Spinal cord (tissue), 9 donors: ENCODE measurements at regions not wholly inside any gene's neighbourhood (a gene's known extent, or its start where the extent isn't known, plus 50 kb on each side); places are given as distances from the start of the nearest gene placed in this dataset.

ENCODE experiments used
- DNase-seq, 6 donors: peaks; one replicate each; pipeline versions ENCODE4 v3.0.0 to v3.0.0-alpha.2; 2013 to 2015; ENCODE audit warnings: low spot score in 6 of 6, low read depth in 4 of 6
- H3K27ac ChIP-seq: one replicate; pipeline ENCODE4 v1.5.1; 2013; ENCODE audit warnings: low read depth, low read length, control low read depth
- H3K27me3 ChIP-seq: one replicate; pipeline ENCODE4 v1.6.1; 2013; ENCODE audit warnings: low read length; ENCODE audit not compliant: control insufficient read depth, insufficient read depth
- H3K36me3 ChIP-seq: one replicate; pipeline ENCODE4 v1.6.1; 2013; ENCODE audit warnings: low read length; ENCODE audit not compliant: control insufficient read depth, insufficient read depth
- H3K4me1 ChIP-seq: one replicate; pipeline ENCODE4 v1.6.1; 2013; ENCODE audit warnings: low read length; ENCODE audit not compliant: control insufficient read depth, insufficient read depth
- H3K4me3 ChIP-seq: one replicate; pipeline ENCODE4 v1.5.1; 2013; ENCODE audit warnings: low read depth, low read length, control low read depth
- H3K9me3 ChIP-seq: one replicate; pipeline ENCODE4 v1.6.1; 2013; ENCODE audit warnings: low read length; ENCODE audit not compliant: control insufficient read depth, insufficient read depth
- WGBS: methylation state at CpG from one replicate; pipeline ENCODE4 v1.1.5; 2013; ENCODE audit warnings: missing lambda C conversion rate; ENCODE audit not compliant: insufficient coverage; 5-methylcytosine and 5-hydroxymethylcytosine counted together
- donor health status: healthy.

DNA sequence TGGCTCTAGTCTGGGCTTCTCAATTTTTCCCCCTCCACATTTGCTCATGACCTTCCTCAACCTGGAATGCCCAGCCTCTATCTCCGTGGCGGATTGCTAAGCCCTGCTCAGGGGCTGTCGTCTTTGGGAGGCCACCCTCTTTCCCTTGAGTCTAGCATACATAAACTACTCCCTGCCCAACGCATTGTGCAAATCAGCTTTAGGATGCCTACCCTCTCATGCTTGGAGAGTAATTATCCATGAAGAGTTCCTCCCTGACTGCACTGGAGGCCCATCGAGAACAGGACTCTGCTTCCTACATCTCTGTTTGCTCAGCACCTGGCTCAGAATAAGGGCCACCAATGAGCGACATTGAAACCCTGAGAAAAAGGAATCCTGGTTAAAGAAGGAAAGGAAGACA lies 53.7 kb upstream of the NPAS2 start:
- no peaks in the 10 kb centered on the region for H3K27me3 ChIP-seq
- H3K4me3 ChIP-seq: no peak overlapping the region
- no peak overlapping the region for H3K27ac ChIP-seq
- no peak for DNase-seq
- no peaks in the 10 kb centered on the region for H3K9me3 ChIP-seq
- H3K4me1 ChIP-seq: peaks cover 9% of the 10 kb centered on the region
- WGBS: 96% methylated on average over 5 of the region's 6 CpGs
- no peaks in the 10 kb centered on the region for H3K36me3 ChIP-seq

DNA sequence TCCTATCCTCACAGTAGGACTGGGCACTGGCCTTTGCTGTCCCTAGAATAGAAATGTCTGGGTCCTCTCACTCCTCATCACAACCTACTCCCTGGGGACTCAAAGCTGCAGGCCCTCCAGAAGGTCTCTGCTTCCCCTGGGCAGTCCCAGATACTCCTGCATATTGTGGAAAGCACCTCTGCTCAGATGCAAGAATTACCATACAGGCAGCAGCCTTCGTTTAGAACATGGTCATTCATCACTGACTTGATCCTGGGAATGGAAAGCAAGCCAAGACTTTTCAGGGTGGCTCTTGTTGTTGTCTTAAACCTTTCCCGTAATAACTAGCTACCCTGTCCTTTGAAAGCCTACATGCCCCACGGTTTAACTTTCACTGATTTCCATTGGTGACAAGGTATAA lies 53.1 kb upstream of the NPAS2 start:
- no peaks in the 10 kb centered on the region for H3K9me3 ChIP-seq
- DNase-seq: peak in 2 of 6 donors; percentile 12 to 26
- no peak overlapping the region for H3K4me3 ChIP-seq
- H3K4me1 ChIP-seq: peaks cover 9% of the 10 kb centered on the region
- 16% methylated on average over 2 of the region's 3 CpGs for WGBS
- H3K27ac ChIP-seq: no peak overlapping the region
- H3K36me3 ChIP-seq: no peaks in the 10 kb centered on the region
- no peaks in the 10 kb centered on the region for H3K27me3 ChIP-seq

GRCh38 chr2:100767224-100767653 lies 52.7 kb upstream of the NPAS2 start:
- Histone ChIP-seq H3K27ac (no peak overlapping the region), H3K4me1 (peaks cover 9% of the 10 kb centered on the region), H3K9me3 (no peaks in the 10 kb centered on the region), H3K4me3 (no peak overlapping the region), H3K27me3 (no peaks in the 10 kb centered on the region), H3K36me3 (no peaks in the 10 kb centered on the region)
- WGBS: no CpG with 5 or more reads among the region's 1 CpG
- no peak for DNase-seq

DNA sequence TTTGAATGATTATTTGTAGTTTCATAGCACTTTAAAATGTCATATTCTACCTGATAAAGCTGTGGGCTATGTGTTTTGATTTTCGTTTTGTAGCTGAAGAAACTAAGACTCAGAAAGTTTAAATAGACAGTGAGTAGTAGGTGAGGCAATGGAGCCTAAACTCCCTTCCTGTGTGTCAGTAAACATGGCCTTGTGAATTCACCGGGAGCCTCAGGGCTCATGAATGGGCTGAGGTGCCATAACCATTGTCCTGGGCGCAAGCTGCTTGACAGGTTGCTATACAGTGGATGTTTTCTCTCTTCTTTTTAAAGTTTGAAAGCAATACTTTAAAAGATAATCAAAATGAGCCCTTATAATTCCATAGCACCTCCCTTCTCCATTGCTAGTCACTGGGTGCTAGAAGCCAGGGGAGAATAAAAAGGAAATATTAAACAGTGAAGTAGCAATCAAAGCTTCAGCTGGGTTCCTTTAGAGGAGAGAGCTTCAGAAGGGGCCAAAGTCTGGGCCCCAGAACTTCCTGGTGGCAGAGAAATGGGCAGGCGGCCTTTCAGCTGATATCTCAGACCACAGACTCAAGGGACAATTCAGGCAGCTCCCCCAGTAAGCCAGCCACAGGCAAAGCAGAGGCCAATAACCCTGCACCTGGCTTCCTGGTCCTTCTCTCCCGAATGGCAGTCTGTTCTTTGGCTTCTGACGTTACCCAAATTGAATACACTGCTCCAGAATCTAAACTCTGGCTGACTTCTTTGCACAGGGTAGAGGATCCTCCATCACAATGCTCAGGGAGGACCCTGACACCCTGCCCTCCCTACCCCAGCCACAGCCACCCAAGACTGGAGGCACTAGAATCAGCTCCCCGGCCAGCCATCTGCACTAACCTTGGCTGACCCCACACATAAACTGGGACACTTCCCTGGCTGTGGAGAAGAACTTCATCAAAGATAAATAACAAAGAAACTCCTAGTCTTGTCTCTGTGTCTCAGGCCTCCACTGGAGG lies 51.8 kb upstream of the NPAS2 start:
- no peaks in the 10 kb centered on the region for H3K36me3 ChIP-seq
- H3K27ac ChIP-seq: no peak overlapping the region
- 87% methylated on average over 4 of the region's 7 CpGs for WGBS

More for the DNA sequence above, 51.8 kb upstream of the NPAS2 start:
- Histone ChIP-seq H3K4me3 (no peak overlapping the region), H3K9me3 (no peaks in the 10 kb centered on the region), H3K27me3 (no peaks in the 10 kb centered on the region), H3K4me1 (peaks cover 9% of the 10 kb centered on the region)
- no peak for DNase-seq
